Caki2 (cell line): ENCODE measurements at regions not wholly inside any gene's neighbourhood (a gene's known extent, or its start where the extent isn't known, plus 50 kb on each side); places are given as distances from the start of the nearest gene placed in this dataset.
A peak's percentile ranks its signal among the peaks of the same experiment; 100 is the strongest.

ENCODE experiments used
- DNase-seq: peaks from one replicate; pipeline ENCODE4 v3.0.0-alpha.2; 2015; ENCODE audit warnings: low read depth
- in situ Hi-C: cut with HindIII; loops from 2 replicates; pipeline ENCODE4 v1.10.0; 2016; ENCODE audit warnings: low sequenced_read_pairs, low pct_unique_long_range_greater_than_20kb, mixed read lengths

- no peak for DNase-seq
- in situ Hi-C loops, result no loop called here
Measured at GRCh38 chr4:111228874-111229273, 606.0 kb upstream of the PITX2 start.

DNA sequence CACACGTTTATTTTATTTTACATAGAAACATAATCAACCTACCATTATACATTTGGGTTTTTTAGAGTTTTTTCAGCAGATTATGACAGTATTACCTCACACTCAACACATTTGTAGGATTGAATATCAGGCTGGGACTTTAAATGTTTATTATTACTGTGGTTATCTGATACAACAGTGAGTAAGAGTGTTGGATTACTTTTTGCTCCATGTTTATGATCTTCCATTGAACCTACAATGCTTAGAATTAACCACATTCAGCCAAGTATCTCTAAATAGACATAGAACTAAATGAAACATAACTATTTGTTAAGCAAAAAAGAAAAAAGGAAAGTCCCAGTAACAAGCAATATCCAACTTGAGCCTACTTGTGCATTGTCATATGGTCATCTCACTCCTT, 607.4 kb upstream of the PITX2 start:
- in situ Hi-C loops, result no loop called here
- no peak for DNase-seq

DNA sequence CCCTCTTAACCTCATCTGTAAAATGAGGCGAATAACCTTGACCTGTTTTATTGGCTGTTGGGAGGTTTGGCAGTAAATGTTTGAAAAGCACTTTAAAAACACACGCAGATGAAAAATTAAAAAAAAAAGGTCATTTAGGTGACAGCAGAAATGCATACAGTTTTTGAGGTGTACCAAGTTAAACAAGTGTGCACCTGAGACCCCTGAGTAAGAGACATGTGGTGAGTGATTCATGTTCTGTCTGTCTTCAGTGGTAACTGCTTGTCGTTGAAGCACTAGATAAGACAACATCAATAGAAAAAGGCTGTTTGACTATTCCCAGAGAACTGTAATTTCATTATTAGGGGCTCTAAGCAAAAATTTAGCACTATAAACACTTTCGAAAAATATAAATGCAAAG, 608.4 kb upstream of the PITX2 start:
- DNase-seq, result no peak
- in situ Hi-C loops, result no loop called here

DNA sequence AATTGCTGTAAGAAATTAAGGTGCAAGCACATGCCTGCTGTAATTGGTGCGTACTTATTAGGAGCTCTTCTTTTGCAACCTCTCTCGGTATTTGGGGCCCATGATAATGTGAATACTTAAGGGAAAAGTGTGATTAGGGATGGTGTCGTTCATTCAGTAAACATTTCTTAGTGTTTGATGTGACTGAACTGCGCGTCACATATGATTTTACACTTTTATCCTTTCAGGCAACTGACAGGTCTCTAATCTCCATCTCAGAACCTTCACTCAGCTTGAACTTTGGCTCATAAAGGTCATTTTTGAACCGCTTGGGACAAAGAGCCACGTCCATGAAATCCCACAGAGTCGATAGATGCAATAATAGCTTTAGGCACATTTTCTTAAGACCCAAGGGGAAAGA, 612.1 kb upstream of the PITX2 start:
- in situ Hi-C loops, result no loop called here

DNA sequence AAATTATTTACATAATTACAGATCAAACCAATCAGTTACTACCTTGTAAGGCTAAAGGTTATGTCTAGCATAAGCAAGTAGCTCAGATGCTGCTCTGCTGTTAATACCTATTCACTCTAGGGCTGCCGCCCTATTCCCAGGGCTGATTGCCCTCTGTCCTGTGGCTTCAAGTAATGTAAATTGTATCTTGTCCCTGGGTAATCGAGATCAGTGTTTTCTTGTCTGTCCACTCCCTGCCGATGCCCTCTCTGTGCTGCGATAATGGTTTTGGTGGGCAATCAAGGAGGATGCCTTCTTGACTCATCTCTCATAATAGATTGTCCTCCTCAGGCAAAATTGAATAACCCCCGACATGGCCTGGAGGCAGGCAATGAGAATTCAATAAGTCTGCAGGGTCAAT, 641.0 kb upstream of the PITX2 start:
- in situ Hi-C loops, result no loop called here

More for the DNA sequence above, 612.1 kb upstream of the PITX2 start:
- DNase-seq, result no peak

DNA sequence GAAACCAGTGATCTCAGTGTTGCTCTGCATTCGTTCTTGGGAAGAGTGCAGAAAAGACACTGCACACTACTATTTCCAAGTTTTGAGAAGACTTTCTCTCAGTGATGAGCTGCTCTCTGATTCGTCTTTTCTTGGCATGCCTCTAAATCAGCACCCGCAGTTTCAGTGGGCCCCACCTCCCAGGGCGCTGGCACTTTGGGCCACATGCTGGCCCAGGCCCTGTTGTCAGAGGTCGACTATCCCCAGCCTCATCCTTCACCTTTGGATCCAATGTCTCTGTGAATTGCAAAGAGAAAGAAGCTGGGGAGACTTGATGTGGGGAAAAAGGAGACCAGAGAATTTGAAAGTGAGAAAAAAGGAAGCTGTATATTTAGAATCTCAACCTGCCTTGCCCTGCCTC, 644.1 kb upstream of the PITX2 start:
- in situ Hi-C loops, result no loop called here
- no peak for DNase-seq

More for the DNA sequence above, 641.0 kb upstream of the PITX2 start:
- no peak for DNase-seq

DNA sequence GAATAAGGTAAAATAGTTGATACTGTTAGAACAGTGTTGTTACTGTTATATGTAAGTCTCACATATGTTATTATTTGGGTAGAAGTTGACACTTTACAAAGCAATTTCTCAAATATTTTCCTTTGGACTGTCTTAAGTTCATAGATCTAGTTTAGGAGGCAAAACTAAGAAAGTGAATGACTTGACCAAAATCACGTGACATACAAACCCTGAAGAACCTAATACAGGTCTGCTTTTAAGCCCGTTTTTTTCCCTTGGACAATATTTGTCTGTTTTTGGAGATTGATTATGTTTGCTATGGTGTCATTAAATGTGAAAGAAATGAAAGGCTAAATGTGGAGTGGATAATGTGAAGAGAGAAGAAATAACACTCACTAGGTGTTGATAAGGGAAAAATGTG, 644.9 kb upstream of the PITX2 start:
- DNase-seq, result no peak
- in situ Hi-C loops, result no loop called here

DNA sequence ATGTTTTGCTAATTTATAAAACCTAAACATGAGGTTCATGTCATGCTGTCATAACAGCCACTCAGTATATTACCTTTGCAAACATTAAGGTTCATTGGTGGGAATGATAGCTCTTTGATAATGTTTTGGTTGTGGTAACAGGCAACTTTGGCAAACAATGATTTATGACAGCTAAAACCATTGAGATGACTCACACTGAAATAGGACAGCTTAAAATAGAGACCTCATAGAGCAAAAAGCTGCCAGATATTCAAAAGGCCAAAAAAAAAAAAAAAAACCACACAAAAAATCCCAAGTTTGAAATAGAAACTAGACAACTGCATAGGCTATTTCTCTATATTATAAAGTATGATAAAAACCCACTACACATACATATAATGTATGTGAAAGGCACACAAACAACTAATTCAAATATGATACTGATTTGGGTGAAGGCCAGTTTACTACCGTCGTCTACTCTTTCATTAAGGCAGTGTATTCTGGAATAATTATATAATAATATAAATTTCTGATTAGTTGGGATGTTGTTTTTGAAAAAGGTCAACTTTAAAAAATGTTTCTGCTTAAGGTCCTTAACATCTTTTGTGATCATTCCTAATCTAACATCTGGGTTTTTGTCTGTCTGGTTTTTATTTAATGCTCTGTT, 646.0 kb upstream of the PITX2 start:
- in situ Hi-C loops, result no loop called here
- DNase-seq, result no peak

GRCh38 chr4:111269439-111269838, 646.6 kb upstream of the PITX2 start:
- no peak for DNase-seq
- in situ Hi-C loops, result no loop called here

DNA sequence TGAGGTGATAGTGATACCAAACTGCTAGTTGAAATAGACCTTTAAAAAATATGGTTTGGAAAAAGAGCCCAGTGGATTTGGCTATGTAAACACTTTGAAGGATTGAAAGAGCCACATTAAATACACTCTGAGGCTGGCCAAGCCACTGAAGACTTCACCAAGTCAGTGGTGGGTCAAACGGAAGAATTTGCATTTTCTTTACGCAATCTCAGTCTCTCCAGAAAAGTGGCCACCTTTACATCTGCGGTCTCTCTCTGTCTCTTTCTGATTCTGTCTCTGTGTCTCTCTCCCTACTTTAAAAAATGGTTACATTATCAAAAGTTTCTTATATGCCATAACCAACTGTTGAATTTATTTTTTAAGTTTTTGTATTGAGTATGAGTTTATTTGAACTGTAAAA, 651.2 kb upstream of the PITX2 start:
- in situ Hi-C loops, result no loop called here
- DNase-seq, result no peak

DNA sequence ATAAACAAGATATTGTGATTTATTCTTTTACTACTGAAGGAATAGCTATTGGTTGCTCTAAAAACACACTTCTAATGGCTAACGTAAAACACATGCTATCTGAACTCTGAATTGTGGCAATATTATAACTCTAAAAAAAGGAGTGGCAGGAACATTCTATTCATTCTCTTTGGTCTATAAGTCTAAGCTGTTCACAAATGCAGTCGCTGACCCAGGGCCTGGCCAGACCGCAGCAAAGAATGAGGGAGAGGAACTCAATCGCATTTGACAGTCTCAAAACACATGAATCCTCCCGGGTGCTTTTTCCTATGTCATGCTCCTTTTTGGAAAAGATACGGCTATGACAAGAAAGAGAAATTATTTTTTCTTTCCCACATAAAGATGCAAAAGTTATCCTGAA, 651.6 kb upstream of the PITX2 start:
- in situ Hi-C loops, result no loop called here
- no peak for DNase-seq

- in situ Hi-C loops, result no loop called here
- DNase-seq, result no peak
Measured at GRCh38 chr4:111281219-111281618, 658.3 kb upstream of the PITX2 start.

- in situ Hi-C loops, result no loop called here
- no peak for DNase-seq
Measured at GRCh38 chr4:111282035-111282434, 659.2 kb upstream of the PITX2 start.

DNA sequence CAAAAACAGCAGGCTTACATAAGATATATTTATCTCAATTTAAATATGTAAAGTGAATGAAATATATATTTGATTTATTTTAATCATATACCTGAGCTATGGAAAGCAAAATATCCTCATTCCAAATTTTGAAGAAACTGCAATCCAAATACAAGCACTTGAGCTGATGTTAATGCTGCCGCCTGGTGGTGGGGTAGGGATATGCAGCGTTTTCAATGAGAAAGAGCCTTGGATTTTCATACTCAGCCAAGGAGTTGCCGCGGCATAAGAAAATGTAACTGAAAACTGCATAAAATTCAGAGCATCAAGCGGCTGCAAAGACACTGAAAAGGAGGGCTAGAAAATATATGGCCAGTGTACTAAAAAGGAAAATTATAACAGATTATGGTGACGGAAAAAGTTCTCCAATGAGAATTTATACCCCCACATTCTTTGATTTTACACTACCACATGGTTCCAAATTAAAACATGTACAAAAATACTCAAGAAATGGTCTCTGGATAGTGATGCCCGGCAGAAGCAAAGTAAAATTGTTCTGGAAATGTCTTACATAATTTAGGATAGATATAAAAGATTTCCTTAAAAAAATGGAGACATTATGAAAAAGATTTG, 660.3 kb upstream of the PITX2 start:
- DNase-seq, result peak; percentile 18

GRCh38 chr4:111296466-111296865, 673.6 kb upstream of the PITX2 start:
- in situ Hi-C loops, result no loop called here
- no peak for DNase-seq

More for the DNA sequence above, 660.3 kb upstream of the PITX2 start:
- in situ Hi-C loops, result no loop called here

DNA sequence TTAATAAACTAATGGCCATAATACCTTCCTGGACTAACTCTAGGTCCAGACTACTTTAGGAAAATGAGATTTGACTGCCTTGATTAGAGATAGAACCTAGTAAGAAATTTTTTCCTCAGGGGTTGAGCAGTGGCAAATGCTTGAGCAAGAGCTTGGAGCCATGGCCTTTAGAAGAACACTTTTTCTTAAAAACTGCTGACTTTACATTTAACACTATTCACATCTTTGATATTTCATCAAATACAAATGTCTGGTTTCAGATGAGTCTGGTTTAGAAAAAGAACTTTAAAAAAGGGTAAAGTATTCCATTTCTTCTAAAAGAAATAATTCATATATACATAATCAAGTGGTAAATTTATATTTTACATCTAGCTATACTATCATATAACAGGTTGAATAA, 680.9 kb upstream of the PITX2 start:
- in situ Hi-C loops, result no loop called here
- no peak for DNase-seq

- in situ Hi-C loops, result no loop called here
- peak; percentile 75 for DNase-seq
Measured at GRCh38 chr4:111323496-111323895, 700.6 kb upstream of the PITX2 start.

- in situ Hi-C loops, result no loop called here
- no peak for DNase-seq
Measured at GRCh38 chr4:111323916-111324315, 701.0 kb upstream of the PITX2 start.

- in situ Hi-C loops, result no loop called here
- DNase-seq, result no peak
Measured at GRCh38 chr4:111326450-111326849, 703.6 kb upstream of the PITX2 start.

DNA sequence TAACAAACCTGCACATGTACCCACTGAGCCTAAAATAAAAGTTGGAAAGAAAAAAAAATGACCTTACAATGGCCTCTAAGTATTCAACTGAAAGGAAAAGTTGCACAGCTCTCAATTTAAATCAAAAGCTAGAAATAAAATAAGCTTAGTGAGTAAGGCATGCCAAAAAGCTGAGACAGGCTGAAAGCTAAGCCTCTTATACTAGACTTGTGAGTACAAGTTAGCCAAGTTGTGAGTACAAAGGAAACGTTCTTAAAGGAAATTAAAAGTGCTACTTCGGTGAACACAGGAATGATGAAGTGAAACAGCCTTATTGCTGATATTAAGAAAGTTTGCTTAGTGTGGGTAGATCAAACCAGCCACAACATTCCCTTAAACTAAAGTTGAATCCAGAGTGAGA, 707.9 kb upstream of the PITX2 start:
- in situ Hi-C loops, result no loop called here
- no peak for DNase-seq
